H1 (cell line): ENCODE measurements at regions not wholly inside any gene's neighbourhood (a gene's known extent, or its start where the extent isn't known, plus 50 kb on each side); places are given as distances from the start of the nearest gene placed in this dataset.

Experiments
- HDAC6 ChIP-seq: IDR thresholded peaks from one replicate; pipeline ENCODE4 v1.7.1; 2012; ENCODE audit warnings: low read depth, mild to moderate bottlenecking, inconsistent platforms, low read length, moderate library complexity
- TF ChIP-seq, protein P1 (sequence below): IDR thresholded peaks from 2 replicates; pipeline ENCODE4 v1.6.1; 2011; ENCODE audit warnings: low read depth, mild to moderate bottlenecking, low read length; ENCODE audit not compliant: insufficient read depth

DNA sequence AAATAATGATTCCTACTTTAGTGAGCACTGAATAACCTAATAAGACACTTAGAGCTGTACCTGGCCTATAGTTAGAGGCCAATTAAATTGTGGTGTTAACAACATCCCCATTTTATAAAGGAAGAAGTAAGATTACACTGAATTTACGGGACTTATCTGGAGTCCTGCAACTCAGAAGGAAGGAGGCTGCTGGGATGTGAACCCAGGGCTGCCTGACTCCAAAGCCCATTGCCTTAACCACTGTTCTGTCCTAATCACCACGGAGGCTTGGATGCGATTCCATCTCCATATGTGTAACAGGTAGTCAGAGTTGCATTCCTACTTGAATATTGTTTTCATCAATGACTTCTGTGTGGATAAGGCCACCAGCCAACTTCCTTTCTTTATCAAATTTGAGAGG lies 168.9 kb downstream of the SOCS6 start (continued):
- TF ChIP-seq, protein P1, sequence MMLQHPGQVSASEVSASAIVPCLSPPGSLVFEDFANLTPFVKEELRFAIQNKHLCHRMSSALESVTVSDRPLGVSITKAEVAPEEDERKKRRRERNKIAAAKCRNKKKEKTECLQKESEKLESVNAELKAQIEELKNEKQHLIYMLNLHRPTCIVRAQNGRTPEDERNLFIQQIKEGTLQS: no peak
- TF ChIP-seq HDAC6: no peak
